NCI-H2081 treated with DMSO at 0.1 percent for 48 hours (cell line): ENCODE measurements at regions not wholly inside any gene's neighbourhood (a gene's known extent, or its start where the extent isn't known, plus 50 kb on each side); places are given as distances from the start of the nearest gene placed in this dataset.
"Not testable (repeated sequence)": the region's sequence is repeated elsewhere in the genome, so short reads cannot be mapped to it uniquely, and the experiment has no call there.

Experiments used
- DNase-seq: peaks from one replicate; lab custom pipeline; 2025; lab: John Stamatoyannopoulos, UW

- DNase-seq, result no peak
Observed at GRCh38 chr6:100322886-100323285, 141.8 kb downstream of the SIM1 start.

DNA sequence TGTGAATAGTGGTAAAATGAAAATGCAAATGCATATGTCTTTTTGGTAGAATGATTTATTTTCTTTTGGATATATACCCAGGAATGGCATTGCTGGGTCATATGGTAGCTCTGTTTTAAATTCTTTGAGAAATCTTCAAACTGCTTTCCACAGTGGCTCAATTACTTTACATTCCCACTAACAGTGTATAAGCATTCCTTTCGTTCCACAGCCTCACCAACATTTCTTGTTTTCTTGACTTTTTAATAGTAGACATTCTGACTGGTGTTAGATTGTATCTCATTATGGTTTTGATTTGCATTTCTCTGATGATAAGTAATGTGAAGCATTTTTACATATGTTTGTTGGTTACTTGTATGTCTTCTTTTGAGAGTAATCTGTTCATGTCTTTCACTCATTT lies 144.0 kb downstream of the SIM1 start:
- DNase-seq, result no peak

DNA sequence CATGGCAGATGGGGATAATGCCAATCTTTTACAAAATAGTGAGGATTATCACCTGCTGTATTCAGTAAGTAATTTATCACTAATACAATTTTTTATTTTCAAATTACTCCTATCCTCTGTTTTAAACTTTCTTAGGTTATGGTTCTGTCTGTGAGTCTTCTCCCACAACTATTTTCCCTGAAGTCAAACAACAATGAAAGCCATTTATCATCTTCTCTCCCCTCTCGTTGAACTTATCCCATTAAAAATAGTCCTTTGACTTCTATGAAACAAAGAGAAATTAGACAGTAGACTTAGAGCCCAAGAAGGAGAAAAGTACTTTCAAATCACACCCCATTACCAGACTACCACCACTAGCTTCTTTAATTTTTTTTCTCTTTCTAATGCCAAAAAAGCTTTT lies 147.7 kb downstream of the SIM1 start:
- no peak for DNase-seq

DNA sequence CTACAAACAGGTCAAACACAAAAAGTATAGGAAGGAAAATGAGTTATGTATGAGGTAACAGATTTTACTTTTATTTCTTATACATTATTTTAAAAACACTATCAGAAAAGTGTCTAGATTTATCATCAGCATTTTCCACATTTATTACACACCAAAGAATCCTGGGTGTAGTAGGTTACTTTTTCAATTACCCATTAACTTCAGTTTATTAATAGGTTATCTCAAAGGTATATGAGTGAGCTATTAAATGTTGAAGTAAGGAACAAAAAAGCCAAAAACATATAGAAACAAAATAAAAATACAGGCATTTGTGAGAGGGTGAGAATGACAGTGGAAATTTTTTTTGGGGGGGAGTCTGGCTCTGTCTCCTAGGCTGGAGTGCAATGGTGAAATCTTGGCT lies 150.5 kb downstream of the SIM1 start:
- DNase-seq, result no peak

GRCh38 chr6:100311707-100312251 lies 152.9 kb downstream of the SIM1 start:
- DNase-seq, result no peak

- no peak for DNase-seq
Observed at GRCh38 chr6:100309174-100309573, 155.5 kb downstream of the SIM1 start.

DNA sequence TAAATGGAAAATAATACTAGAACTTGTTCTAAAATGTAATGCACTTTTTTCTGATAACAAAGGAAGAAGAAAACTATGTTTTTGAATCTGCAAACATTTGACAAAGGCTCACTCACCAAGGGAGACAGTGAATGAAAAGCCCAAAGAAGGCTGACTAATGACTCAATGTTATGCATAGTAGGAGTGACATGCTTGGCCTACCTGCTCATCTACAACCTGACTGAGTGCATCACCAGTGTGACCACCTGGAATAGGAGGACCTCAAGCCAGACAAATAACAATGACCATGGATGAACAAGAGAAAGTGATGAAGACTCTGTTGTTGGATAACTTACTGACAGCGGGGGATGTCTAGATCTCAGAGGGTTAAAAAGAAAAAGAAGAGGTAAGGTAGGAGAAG lies 157.2 kb downstream of the SIM1 start:
- no peak for DNase-seq

GRCh38 chr6:100305209-100305869 lies 159.4 kb downstream of the SIM1 start:
- no peak for DNase-seq

GRCh38 chr6:100304575-100304974 lies 160.1 kb downstream of the SIM1 start:
- DNase-seq, result no peak

- no peak for DNase-seq
Observed at GRCh38 chr6:100301731-100302130, 163.0 kb downstream of the SIM1 start.

GRCh38 chr6:100300221-100300736 lies 164.4 kb downstream of the SIM1 start:
- no peak for DNase-seq

GRCh38 chr6:100296810-100297544 lies 167.7 kb downstream of the SIM1 start:
- DNase-seq, result no peak

- DNase-seq, result not testable (repeated sequence)
Observed at GRCh38 chr6:100295172-100295571, 169.5 kb downstream of the SIM1 start.

GRCh38 chr6:100289285-100289684 lies 175.4 kb downstream of the SIM1 start:
- DNase-seq, result no peak

DNA sequence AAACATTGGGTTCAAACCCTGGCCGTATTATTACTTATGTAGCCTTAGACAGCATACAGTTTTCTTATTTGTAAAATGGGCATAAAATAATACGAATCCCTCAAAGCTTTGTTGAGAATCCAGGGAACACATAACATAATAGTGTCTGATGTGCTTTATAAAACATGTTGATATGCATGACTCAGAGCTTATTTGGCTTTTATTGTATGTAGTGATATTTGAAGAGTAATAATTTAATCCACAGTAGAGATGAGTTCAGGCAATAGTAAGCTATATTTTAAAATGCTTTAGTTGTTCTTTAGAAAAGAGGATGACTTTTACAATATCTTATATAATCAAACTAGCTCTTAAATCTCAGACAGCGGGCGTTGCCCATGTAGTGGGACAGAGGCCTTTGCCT lies 176.4 kb downstream of the SIM1 start:
- no peak for DNase-seq

DNA sequence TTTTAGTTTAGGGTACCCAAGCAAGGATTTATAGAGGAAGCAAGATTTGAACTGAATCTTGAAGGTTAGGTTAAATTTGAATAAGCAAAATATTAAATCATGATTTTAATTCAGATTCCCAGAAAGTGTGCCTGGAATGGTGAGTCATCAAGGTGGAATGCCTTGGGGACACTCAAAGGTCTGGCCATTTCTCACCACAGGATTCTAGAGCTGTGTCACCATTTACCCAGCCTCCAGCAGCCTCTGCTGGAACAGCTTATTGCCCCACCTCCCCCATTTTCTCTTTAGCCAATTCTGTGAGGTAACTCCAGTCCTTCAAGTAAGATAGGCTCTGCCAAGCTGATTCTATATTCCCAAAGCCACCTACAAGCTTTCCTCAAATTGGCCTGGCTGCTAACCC lies 181.4 kb downstream of the SIM1 start:
- DNase-seq, result no peak

DNA sequence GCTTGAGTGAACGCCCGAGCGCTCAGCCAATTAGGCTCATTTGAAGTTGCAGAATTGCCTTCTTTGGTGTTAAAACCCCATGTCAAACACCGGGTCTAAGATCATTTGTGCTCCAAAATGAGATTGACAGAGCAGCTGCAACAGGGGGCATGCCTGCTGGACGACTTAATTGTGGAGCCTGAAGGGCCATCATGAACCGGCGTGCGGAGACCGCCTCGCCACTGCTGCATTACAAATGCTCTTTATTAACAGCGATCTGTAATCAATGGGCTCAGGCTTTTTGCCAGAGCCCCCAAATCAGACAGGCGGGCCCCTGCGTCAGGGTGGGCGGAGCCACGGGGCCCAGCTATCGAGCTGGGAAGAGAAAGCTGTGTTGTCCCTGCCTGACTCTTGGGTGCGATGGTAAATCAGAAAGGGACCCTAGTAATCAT lies 183.2 kb downstream of the SIM1 start:
- DNase-seq, result no peak

GRCh38 chr6:100276311-100277057 lies 188.2 kb downstream of the SIM1 start:
- DNase-seq, result no peak

GRCh38 chr6:100274147-100274546 lies 190.6 kb downstream of the SIM1 start:
- no peak for DNase-seq

GRCh38 chr6:100271625-100272024 lies 193.1 kb downstream of the SIM1 start:
- no peak for DNase-seq

DNA sequence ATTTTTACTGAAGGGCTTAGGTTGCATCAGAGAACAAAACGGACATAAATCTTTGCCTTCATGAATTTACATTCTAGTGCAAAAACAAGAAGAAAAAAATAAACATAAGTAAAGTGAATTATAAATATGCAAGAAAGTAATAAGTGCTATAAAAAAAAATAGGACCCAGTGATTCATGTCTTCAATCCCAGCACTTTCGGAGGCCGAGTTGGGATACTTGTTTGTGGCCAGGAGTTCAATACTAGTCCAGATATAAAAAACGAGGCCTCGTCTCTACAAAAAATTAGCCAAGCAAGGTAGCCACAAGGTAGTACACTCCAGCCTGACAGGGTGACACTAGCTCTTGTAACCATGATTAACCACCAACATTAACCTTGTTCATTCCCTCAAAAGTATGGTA lies 193.5 kb downstream of the SIM1 start:
- DNase-seq, result no peak

- no peak for DNase-seq
Observed at GRCh38 chr6:100269189-100269588, 195.5 kb downstream of the SIM1 start.

DNA sequence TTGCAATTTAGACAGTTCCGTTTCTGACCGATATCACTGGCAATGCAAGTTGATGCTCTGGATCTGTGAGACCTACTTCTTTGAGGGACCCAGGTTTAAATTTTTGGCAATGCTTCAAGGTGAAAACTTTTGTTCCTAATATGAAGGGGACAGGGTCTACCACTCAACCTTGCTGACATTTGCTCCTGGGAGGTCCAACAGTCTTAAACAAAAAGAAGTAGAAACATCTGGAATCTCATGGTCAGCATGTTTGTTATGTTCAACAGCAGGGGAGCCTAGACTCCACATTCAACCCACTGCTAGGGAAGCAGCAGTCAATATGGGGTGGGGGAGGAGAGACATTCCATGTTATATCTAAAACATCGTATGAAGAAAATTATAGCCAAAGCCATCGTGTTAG lies 196.4 kb downstream of the SIM1 start:
- DNase-seq, result no peak
